Astrocyte (in vitro differentiated cells and primary cell): ENCODE measurements at regions not wholly inside any gene's neighbourhood (a gene's known extent, or its start where the extent isn't known, plus 50 kb on each side); places are given as distances from the start of the nearest gene placed in this dataset.

Source experiments
- DNase-seq: peaks from one replicate; pipeline ENCODE4 v3.0.0-alpha.2; 2010; ENCODE audit warnings: low read depth
- FAIRE-seq: peaks from 2 replicates; lab custom pipeline; 2011; peaks lifted over from hg19 to GRCh38; lab: Jason Lieb, UNC
- H2AFZ ChIP-seq: 2 replicates; pipeline ENCODE4 v1.6.0; 2012; ENCODE audit warnings: low read depth, low read length, inconsistent platforms
- H3K27ac ChIP-seq: 2 replicates; pipeline ENCODE4 v1.5.1; 2011; ENCODE audit warnings: low read depth, low read length, inconsistent platforms
- H3K27me3 ChIP-seq: 2 replicates; pipeline ENCODE4 v1.6.0; 2011; ENCODE audit warnings: low read length, inconsistent platforms; ENCODE audit not compliant: insufficient read depth
- H3K36me3 ChIP-seq: 2 replicates; pipeline ENCODE4 v1.5.1; 2011; ENCODE audit warnings: low read length, inconsistent platforms; ENCODE audit not compliant: insufficient read depth
- H3K4me1 ChIP-seq: 2 replicates; pipeline ENCODE4 v1.5.1; 2011; ENCODE audit warnings: low read length, inconsistent platforms; ENCODE audit not compliant: insufficient read depth
- H3K4me2 ChIP-seq: 2 replicates; pipeline ENCODE4 v1.6.0; 2012; ENCODE audit warnings: low read length, inconsistent platforms
- H3K4me3 ChIP-seq: 2 replicates; pipeline ENCODE4 v1.5.1; 2011; ENCODE audit warnings: low read depth, mild to moderate bottlenecking, low read length, inconsistent platforms; ENCODE audit not compliant: insufficient read depth
- H3K79me2 ChIP-seq: 2 replicates; pipeline ENCODE4 v1.6.0; 2012; ENCODE audit warnings: mild to moderate bottlenecking, low read length, inconsistent platforms; ENCODE audit not compliant: insufficient read depth
- H3K9ac ChIP-seq: 2 replicates; pipeline ENCODE4 v1.6.0; 2012; ENCODE audit warnings: mild to moderate bottlenecking, low read length, inconsistent platforms
- H3K9me3 ChIP-seq: 2 replicates; pipeline ENCODE4 v1.5.1; 2012; ENCODE audit warnings: low read depth, mild to moderate bottlenecking, low read length, inconsistent platforms; ENCODE audit not compliant: insufficient read depth
- H4K20me1 ChIP-seq: 2 replicates; pipeline ENCODE4 v1.6.0; 2012; ENCODE audit warnings: low read length, inconsistent platforms; ENCODE audit not compliant: insufficient read depth
- H3K27ac Mint-ChIP-seq: one replicate; pipeline ENCODE4 v1.8.0; 2021; ENCODE audit warnings: mild to moderate bottlenecking, mixed read lengths; ENCODE audit not compliant: unreplicated experiment
- H3K27me3 Mint-ChIP-seq: one replicate; pipeline ENCODE4 v1.8.0; 2021; ENCODE audit warnings: low read depth, mixed read lengths; ENCODE audit not compliant: unreplicated experiment
- H3K36me3 Mint-ChIP-seq: one replicate; pipeline ENCODE4 v1.8.0; 2021; ENCODE audit warnings: low read depth, mixed read lengths; ENCODE audit not compliant: unreplicated experiment
- H3K4me1 Mint-ChIP-seq: one replicate; pipeline ENCODE4 v1.8.0; 2021; ENCODE audit warnings: low read depth, mixed read lengths; ENCODE audit not compliant: unreplicated experiment
- H3K4me3 Mint-ChIP-seq: one replicate; pipeline ENCODE4 v1.8.0; 2021; ENCODE audit warnings: mild to moderate bottlenecking, moderate library complexity, mixed read lengths; ENCODE audit not compliant: unreplicated experiment
- H3K9me3 Mint-ChIP-seq: one replicate; pipeline ENCODE4 v1.8.0; 2021; ENCODE audit warnings: mild to moderate bottlenecking, mixed read lengths; ENCODE audit not compliant: unreplicated experiment
- EZH2 ChIP-seq: IDR thresholded peaks from 2 replicates; pipeline ENCODE4 v1.6.1; 2012; ENCODE audit warnings: mild to moderate bottlenecking, low read length, inconsistent platforms; ENCODE audit not compliant: insufficient read depth
- TF ChIP-seq, protein P1 (sequence below): IDR thresholded peaks from 2 replicates; pipeline ENCODE4 v1.5.1; 2011; ENCODE audit warnings: low read depth, mild to moderate bottlenecking, inconsistent platforms, low read length, moderate library complexity; ENCODE audit not compliant: insufficient read depth

DNA sequence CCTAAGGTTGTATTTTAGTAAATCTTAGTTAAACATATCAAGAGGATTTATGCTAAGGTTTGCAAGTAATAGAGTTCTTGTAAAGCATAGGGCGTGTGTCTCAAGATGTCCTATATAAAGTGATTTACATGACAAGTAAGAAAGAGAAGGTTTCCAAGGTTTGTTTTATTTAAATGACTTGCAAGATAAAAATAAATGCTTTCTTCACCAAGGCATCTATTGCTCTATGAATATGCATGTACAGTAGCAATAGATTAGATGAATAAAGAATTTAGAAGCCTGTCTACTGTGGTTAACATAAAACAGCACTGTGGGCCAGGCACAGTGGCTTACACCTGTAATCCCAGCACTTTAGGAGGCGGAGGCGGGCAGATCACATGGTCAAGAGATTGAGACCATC is 466.4 kb upstream of the IL12A start:
- FAIRE-seq (no peak), DNase-seq (no peak)
- Histone ChIP-seq H3K9ac (no peak overlapping the region), H3K4me1 (no peaks in the 10 kb centered on the region), H3K79me2 (no peaks in the 10 kb centered on the region), H3K4me2 (no peak overlapping the region), H2AFZ (no peak overlapping the region), H3K36me3 (no peaks in the 10 kb centered on the region), H3K9me3 (no peaks in the 10 kb centered on the region), H3K27me3 (no peaks in the 10 kb centered on the region), H4K20me1 (no peaks in the 10 kb centered on the region), H3K4me3 (no peak overlapping the region), H3K27ac (no peak overlapping the region)
- Mint-ChIP-seq H3K27me3 (peaks cover 6% of the 10 kb centered on the region), H3K4me1 (no peaks in the 10 kb centered on the region), H3K36me3 (no peaks in the 10 kb centered on the region), H3K9me3 (no peaks in the 10 kb centered on the region), H3K27ac (no peak overlapping the region), H3K4me3 (no peak overlapping the region)
- TF ChIP-seq EZH2, result no peak
- TF ChIP-seq, protein P1, sequence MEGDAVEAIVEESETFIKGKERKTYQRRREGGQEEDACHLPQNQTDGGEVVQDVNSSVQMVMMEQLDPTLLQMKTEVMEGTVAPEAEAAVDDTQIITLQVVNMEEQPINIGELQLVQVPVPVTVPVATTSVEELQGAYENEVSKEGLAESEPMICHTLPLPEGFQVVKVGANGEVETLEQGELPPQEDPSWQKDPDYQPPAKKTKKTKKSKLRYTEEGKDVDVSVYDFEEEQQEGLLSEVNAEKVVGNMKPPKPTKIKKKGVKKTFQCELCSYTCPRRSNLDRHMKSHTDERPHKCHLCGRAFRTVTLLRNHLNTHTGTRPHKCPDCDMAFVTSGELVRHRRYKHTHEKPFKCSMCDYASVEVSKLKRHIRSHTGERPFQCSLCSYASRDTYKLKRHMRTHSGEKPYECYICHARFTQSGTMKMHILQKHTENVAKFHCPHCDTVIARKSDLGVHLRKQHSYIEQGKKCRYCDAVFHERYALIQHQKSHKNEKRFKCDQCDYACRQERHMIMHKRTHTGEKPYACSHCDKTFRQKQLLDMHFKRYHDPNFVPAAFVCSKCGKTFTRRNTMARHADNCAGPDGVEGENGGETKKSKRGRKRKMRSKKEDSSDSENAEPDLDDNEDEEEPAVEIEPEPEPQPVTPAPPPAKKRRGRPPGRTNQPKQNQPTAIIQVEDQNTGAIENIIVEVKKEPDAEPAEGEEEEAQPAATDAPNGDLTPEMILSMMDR, result no peak

DNA sequence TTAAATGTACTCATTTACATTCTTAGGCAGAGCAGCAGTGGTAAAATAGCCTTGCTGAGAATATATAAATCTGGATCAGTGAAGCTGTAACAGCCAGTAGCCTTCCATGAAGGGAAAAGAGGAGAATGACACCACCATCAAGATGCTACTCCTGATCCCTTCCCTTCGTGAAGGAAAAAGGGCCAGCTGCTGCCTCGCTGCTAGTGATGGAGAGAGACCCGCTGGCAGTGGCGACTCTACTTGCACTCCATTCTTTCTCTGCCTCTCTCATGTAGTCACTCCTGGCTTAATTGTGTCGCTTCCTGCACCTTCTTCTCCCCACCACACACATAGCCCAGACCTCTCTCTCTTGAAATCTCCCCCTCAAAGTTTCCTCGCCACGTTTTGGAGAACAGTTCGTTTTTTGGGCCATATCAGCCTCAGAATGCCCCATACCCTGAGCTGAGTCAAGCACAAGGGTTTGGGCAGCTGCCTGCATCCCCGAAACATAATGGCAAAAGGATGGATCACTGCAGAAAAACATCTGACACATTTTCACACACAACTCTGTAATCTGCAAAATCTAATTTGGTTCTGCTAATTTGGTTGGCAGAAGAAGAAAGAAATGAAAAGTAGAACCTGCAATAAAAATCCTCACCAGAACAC is 460.3 kb upstream of the IL12A start:
- no peaks in the 10 kb centered on the region for H3K4me1 ChIP-seq
- no peak overlapping the region for H3K4me3 Mint-ChIP-seq
- H4K20me1 ChIP-seq, result no peaks in the 10 kb centered on the region
- peaks cover 13% of the 10 kb centered on the region for H3K27me3 Mint-ChIP-seq
- no peaks in the 10 kb centered on the region for H3K79me2 ChIP-seq
- H3K9me3 ChIP-seq, result no peaks in the 10 kb centered on the region
- no peak overlapping the region for H3K9ac ChIP-seq
- no peaks in the 10 kb centered on the region for H3K4me1 Mint-ChIP-seq
- H3K27ac Mint-ChIP-seq, result no peak overlapping the region
- H3K36me3 ChIP-seq, result no peaks in the 10 kb centered on the region
- H3K36me3 Mint-ChIP-seq, result no peaks in the 10 kb centered on the region
- no peak overlapping the region for H2AFZ ChIP-seq
- FAIRE-seq (no peak), DNase-seq (no peak)
- no peak overlapping the region for H3K4me3 ChIP-seq
- TF ChIP-seq, protein P1, result no peak
- no peak for TF ChIP-seq EZH2
- H3K9me3 Mint-ChIP-seq, result no peaks in the 10 kb centered on the region
- no peaks in the 10 kb centered on the region for H3K27me3 ChIP-seq
- no peak overlapping the region for H3K27ac ChIP-seq
- H3K4me2 ChIP-seq, result no peak overlapping the region

DNA sequence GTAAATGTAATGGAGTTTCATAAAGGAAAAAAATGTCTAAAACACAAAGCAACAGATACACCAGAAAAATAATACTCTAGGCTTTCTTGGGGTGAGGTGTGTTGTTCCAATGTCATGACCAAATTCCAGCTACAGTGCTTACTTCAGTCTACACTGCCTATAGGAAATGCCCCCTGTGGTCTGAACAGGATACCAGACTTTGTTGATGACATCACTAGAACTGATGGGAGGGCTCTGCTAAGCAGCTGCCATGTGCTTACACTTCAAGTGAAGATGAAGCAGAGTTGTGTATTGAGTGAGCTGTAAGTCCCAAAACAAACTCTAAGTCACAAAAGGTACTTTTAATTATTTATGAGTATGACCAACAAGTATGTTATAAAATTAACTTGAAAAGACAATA is 456.1 kb upstream of the IL12A start:
- no peaks in the 10 kb centered on the region for H3K4me1 Mint-ChIP-seq
- no peak for FAIRE-seq
- H3K4me2 ChIP-seq, result no peak overlapping the region
- H3K27ac Mint-ChIP-seq, result no peak overlapping the region
- no peak overlapping the region for H3K27ac ChIP-seq
- H3K4me1 ChIP-seq, result no peaks in the 10 kb centered on the region
- no peak for DNase-seq
- H3K79me2 ChIP-seq, result no peaks in the 10 kb centered on the region
- TF ChIP-seq EZH2, result no peak
- TF ChIP-seq, protein P1, result no peak
- no peaks in the 10 kb centered on the region for H3K36me3 Mint-ChIP-seq
- no peaks in the 10 kb centered on the region for H3K9me3 ChIP-seq
- H2AFZ ChIP-seq, result no peak overlapping the region
- H3K9ac ChIP-seq, result no peak overlapping the region
- no peak overlapping the region for H3K4me3 Mint-ChIP-seq
- no peaks in the 10 kb centered on the region for H3K27me3 ChIP-seq
- H4K20me1 ChIP-seq, result no peaks in the 10 kb centered on the region
- no peaks in the 10 kb centered on the region for H3K36me3 ChIP-seq
- no peaks in the 10 kb centered on the region for H3K9me3 Mint-ChIP-seq
- no peak overlapping the region for H3K4me3 ChIP-seq
- peaks cover 18% of the 10 kb centered on the region for H3K27me3 Mint-ChIP-seq
